ENCODE measurements at regions not wholly inside any gene's neighbourhood (a gene's known extent, or its start where the extent isn't known, plus 50 kb on each side); places are given as distances from the start of the nearest gene placed in this dataset.

GRCh38 chr1:234858722-234859121 lies 248.7 kb upstream of the IRF2BP2 start (continued):
- TF ChIP-seq ZNF398 (tag by site-specific recombination; IDR thresholded peaks at IDR 0.05), result no peak
- TF ChIP-seq ZNF248 (tag by site-specific recombination; IDR thresholded peaks at IDR 0.05), result no peak
- no peak for TF ChIP-seq ZNF37A (tag by site-specific recombination; IDR thresholded peaks at IDR 0.05)
- TF ChIP-seq ZNF76 (tag by site-specific recombination; IDR thresholded peaks at IDR 0.05; ENCODE audit: borderline replicate concordance, low read depth), result no peak
- TF ChIP-seq ZNF221 (tag by site-specific recombination; IDR thresholded peaks at IDR 0.05; ENCODE audit: borderline replicate concordance), result no peak
- no peak for TF ChIP-seq ZNF175 (tag by site-specific recombination; IDR thresholded peaks at IDR 0.05)
- TF ChIP-seq ZNF670 (tag by site-specific recombination; IDR thresholded peaks at IDR 0.05; ENCODE audit: low read depth), result no peak

- Histone ChIP-seq H3K9me3 (ENCODE audit: control insufficient read depth, insufficient read depth, low read depth, low read length) (no peaks in the 10 kb centered on the region), H3K36me3 (ENCODE audit: control insufficient read depth in 2 of 2, insufficient read depth in 1 of 2, low read length in 2 of 2) (no peaks in the 10 kb centered on the region), H3K4me3 (ENCODE audit: low read depth, low read length) (no peak overlapping the region), H3K27ac (ENCODE audit: extremely low read depth, low read depth, low read length) (no peak overlapping the region), H3K4me1 (ENCODE audit: control insufficient read depth, insufficient read depth, low read length) (no peaks in the 10 kb centered on the region; the same call in 1 of the 2 replicates)
- ChIA-PET CTCF (interaction anchor here (0.6 to 0.7 kb wide), 2 partner anchors 110 to 132 kb away, joined by 3 to 4 read pairs; no protein-coding TSS in a partner anchor), POLR2A (no interaction called here)
- TF ChIP-seq ZNF555 (tag by site-specific recombination; conservative IDR thresholded peaks at IDR 0.05) (no peak), ZBTB48 (tag by site-specific recombination; IDR thresholded peaks at IDR 0.05) (no peak), ZIC2 (tag by site-specific recombination; IDR thresholded peaks at IDR 0.05) (no peak), ZNF692 (tag by site-specific recombination; IDR thresholded peaks at IDR 0.05) (no peak), ZNF645 (tag by site-specific recombination; IDR thresholded peaks at IDR 0.05) (no peak), ZNF830 (tag by site-specific recombination; IDR thresholded peaks at IDR 0.05; ENCODE audit: low read depth) (no peak), ZNF391 (tag by site-specific recombination; IDR thresholded peaks at IDR 0.05; ENCODE audit: borderline replicate concordance, low read depth) (no peak), ZNF404 (tag by site-specific recombination; IDR thresholded peaks at IDR 0.05) (no peak), ZNF549 (tag by site-specific recombination; IDR thresholded peaks at IDR 0.05) (no peak), ZNF776 (tag by site-specific recombination; IDR thresholded peaks at IDR 0.05; ENCODE audit: borderline replicate concordance) (no peak), TRIM28 (IDR thresholded peaks at IDR 0.05; ENCODE audit: borderline replicate concordance, low read length) (no peak), ZBTB17 (tag by site-specific recombination; IDR thresholded peaks at IDR 0.05) (no peak), ZNF280D (tag by site-specific recombination; IDR thresholded peaks at IDR 0.05) (no peak), ZNF211 (tag by site-specific recombination; IDR thresholded peaks at IDR 0.05; ENCODE audit: low read depth) (no peak), ZEB2 (tag by site-specific recombination; IDR thresholded peaks at IDR 0.05) (no peak), ZNF324 (tag by site-specific recombination; IDR thresholded peaks at IDR 0.05) (no peak), ZNF571 (tag by site-specific recombination; IDR thresholded peaks at IDR 0.05) (no peak), GLIS1 (tag by site-specific recombination; IDR thresholded peaks at IDR 0.05) (no peak), PRDM10 (tag by site-specific recombination; IDR thresholded peaks at IDR 0.05) (no peak)
Observed at GRCh38 chr1:234856845-234857245, 246.9 kb upstream of the IRF2BP2 start.

Measured in HEK293 (cell line).